Body of pancreas (tissue), 4 donors: ENCODE measurements at regions not wholly inside any gene's neighbourhood (a gene's known extent, or its start where the extent isn't known, plus 50 kb on each side); places are given as distances from the start of the nearest gene placed in this dataset.

Source experiments
- ATAC-seq: fragments of 150-250 bp; one replicate; pipeline ENCODE4 v1.9.1; 2016
- DNase-seq, 4 donors: peaks; one replicate each; pipeline ENCODE4 v3.0.0-alpha.2; 2019
- H3K27ac ChIP-seq, 4 donors: fragments of 200-600 bp; sonication (generic); 1 replicate in 3 of 4; 2 replicates in 1 of 4; pipeline versions ENCODE4 v1.5.1 to v1.6.1; 2016 to 2019; ENCODE audit warnings: mild to moderate bottlenecking in 1 of 4, mixed read lengths in 1 of 4, moderate library complexity in 1 of 4
- H3K27me3 ChIP-seq, 2 donors: fragments of 200-600 bp; sonication (generic); one replicate each; pipeline ENCODE4 v1.6.0; 2016; ENCODE audit warnings: mild to moderate bottlenecking in 1 of 2
- H3K36me3 ChIP-seq, 2 donors: fragments of 200-600 bp; sonication (generic); replicated peaks in 1 of 2; 2 replicates each; pipeline ENCODE4 v1.5.1; 2016; ENCODE audit warnings: low read depth in 2 of 2; ENCODE audit not compliant: insufficient read depth in 1 of 2
- H3K4me1 ChIP-seq: fragments of 200-600 bp; sonication (generic); one replicate; pipeline ENCODE4 v1.6.0; 2016
- H3K4me3 ChIP-seq, 2 donors: fragments of 200-600 bp; sonication (generic); 1 replicate in 1 of 2; 2 replicates in 1 of 2; pipeline ENCODE4 v1.5.1; 2016 to 2019
- H3K9me3 ChIP-seq, 3 donors: fragments of 200-600 bp; sonication (generic); 1 replicate in 2 of 3; 2 replicates in 1 of 3; pipeline ENCODE4 v1.5.1; 2016
- CTCF ChIP-seq, 7 experiments: fragments of 450-650 bp in 4 of 7; fragments of 200-600 bp in 3 of 7; sonication (generic) in 3 of 7; IDR thresholded peaks; one replicate each; pipeline ENCODE4 v1.5.1; 2016 to 2019; ENCODE audit warnings: antibody characterized with exemption in 7 of 7
- POLR2A ChIP-seq, 3 donors: fragments of 450-650 bp; IDR thresholded peaks; one replicate each; pipeline ENCODE4 v1.6.1; 2016; ENCODE audit warnings: antibody characterized with exemption in 3 of 3, mild to moderate bottlenecking in 2 of 3
- WGBS, 2 donors: methylation state at CpG; one replicate each; pipeline ENCODE4 v1.1.5; 2017; 5-methylcytosine and 5-hydroxymethylcytosine counted together
- intact Hi-C: fragments of 100-400 bp; cut with DNase I; formaldehyde crosslinking; loops from one replicate; pipeline ENCODE4 v1.15.1; 2023

GRCh38 chr3:89702404-89702803, 595.0 kb downstream of the EPHA3 start:
- no peaks in the 10 kb centered on the region for H3K4me1 ChIP-seq
- WGBS, 2 donors: 87 to 88% methylated on average over 5 of the region's 5 CpGs
- no peak for ATAC-seq
- TF ChIP-seq POLR2A (IDR thresholded peaks at IDR 0.05) (no peak), CTCF (IDR thresholded peaks at IDR 0.05) (no peak)
- no peak for DNase-seq
- H3K27ac ChIP-seq: no peak overlapping the region
- no peak overlapping the region for H3K4me3 ChIP-seq
- H3K36me3 ChIP-seq: no peaks in the 10 kb centered on the region
- H3K27me3 ChIP-seq: no peaks in the 10 kb centered on the region
- H3K9me3 ChIP-seq: no peaks in the 10 kb centered on the region
- intact Hi-C loops: no loop called here

GRCh38 chr3:89713196-89713595, 605.8 kb downstream of the EPHA3 start:
- Histone ChIP-seq H3K27ac (no peak overlapping the region), H3K9me3 (no peaks in the 10 kb centered on the region), H3K27me3 (no peaks in the 10 kb centered on the region), H3K36me3 (no peaks in the 10 kb centered on the region), H3K4me1 (no peaks in the 10 kb centered on the region), H3K4me3 (no peak overlapping the region)
- intact Hi-C loops: no loop called here
- ATAC-seq (no peak), DNase-seq (no peak)
- TF ChIP-seq CTCF (IDR thresholded peaks at IDR 0.05): no peak
- no peak for TF ChIP-seq POLR2A (IDR thresholded peaks at IDR 0.05)
- 81 to 86% methylated on average over 3 of the region's 3 CpGs for WGBS, 2 donors

DNA sequence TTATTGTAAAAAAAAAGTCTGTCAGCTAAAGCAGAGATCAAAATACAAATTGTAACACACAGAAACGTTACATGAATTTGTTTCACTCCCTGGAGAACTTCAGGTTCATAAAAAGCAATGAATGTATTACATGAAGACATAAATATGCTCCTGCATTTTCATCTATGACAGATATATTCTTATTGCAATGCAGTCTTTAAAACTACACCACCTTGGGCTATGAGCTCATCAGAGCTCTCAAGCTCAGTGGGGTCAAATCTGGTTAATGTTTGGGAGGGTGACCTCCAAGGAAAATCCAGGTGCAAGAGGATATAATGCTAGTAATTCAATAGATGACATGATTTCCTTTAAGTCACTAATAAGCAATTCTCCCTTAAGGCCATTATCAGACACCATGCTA, 606.8 kb downstream of the EPHA3 start:
- 11 to 13% methylated on average over 1 of the region's 1 CpG for WGBS, 2 donors
- no peak overlapping the region for H3K27ac ChIP-seq
- H3K4me3 ChIP-seq: no peak overlapping the region
- no peak for TF ChIP-seq POLR2A (IDR thresholded peaks at IDR 0.05)
- no peak for TF ChIP-seq CTCF (IDR thresholded peaks at IDR 0.05)
- no peaks in the 10 kb centered on the region for H3K36me3 ChIP-seq
- intact Hi-C loops: no loop called here
- no peaks in the 10 kb centered on the region for H3K9me3 ChIP-seq
- no peaks in the 10 kb centered on the region for H3K4me1 ChIP-seq
- ATAC-seq: no peak
- H3K27me3 ChIP-seq: no peaks in the 10 kb centered on the region
- DNase-seq: no peak

DNA sequence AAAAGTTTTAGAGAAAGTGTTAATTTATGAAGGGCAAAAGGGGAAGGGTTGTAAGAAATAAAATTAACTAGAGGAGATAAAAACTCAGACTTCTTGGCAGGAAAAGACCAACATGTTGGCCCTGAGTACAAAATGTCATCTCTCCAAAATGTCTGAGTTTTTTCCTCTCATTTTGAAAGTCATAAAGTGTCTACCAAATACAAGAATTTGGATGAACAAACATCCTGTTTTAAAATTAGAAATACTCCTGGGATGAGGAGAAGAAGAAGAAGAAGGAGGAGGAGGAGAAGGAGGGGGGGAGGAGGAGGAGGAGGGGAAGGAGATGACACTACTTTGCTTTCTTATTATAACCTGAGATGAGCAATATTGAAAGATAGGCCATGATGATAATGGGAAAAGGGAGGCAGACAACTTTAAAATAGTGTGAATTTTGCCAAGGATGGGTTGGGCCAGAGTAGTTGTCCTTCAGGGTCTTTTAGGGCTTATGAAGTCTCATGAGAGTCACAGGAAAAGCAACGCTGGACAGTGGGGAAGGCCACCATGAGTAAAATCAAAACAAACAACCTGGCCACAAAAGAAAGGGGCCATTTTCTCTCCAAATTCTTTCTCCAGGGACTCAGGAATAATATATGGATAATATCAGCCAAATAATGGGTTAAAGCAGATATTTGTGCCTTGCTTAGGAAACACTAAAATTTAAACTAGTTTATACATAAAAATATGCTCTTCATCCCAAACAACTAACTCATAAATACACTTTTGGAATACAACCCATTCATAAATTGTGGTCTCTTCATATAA, 632.9 kb downstream of the EPHA3 start:
- Histone ChIP-seq H3K27me3 (no peaks in the 10 kb centered on the region), H3K4me1 (no peaks in the 10 kb centered on the region), H3K9me3 (no peaks in the 10 kb centered on the region), H3K36me3 (no peaks in the 10 kb centered on the region), H3K27ac (no peak overlapping the region), H3K4me3 (no peak overlapping the region)
- TF ChIP-seq POLR2A (IDR thresholded peaks at IDR 0.05) (no peak), CTCF (IDR thresholded peaks at IDR 0.05) (no peak)
- intact Hi-C loops: no loop called here
- ATAC-seq (no peak), DNase-seq (no peak)
- WGBS, 2 donors: 52 to 55% methylated on average over 1 of the region's 1 CpG

- Histone ChIP-seq H3K4me3 (no peak overlapping the region), H3K9me3 (no peaks in the 10 kb centered on the region), H3K27ac (no peak overlapping the region), H3K27me3 (no peaks in the 10 kb centered on the region), H3K36me3 (no peaks in the 10 kb centered on the region), H3K4me1 (no peaks in the 10 kb centered on the region)
- intact Hi-C loops: no loop called here
- DNase-seq (no peak), ATAC-seq (no peak)
- no peak for TF ChIP-seq CTCF (IDR thresholded peaks at IDR 0.05)
- no peak for TF ChIP-seq POLR2A (IDR thresholded peaks at IDR 0.05)
Measured at GRCh38 chr3:89740881-89741177, 633.4 kb downstream of the EPHA3 start.
